ENCODE measurements at regions not wholly inside any gene's neighbourhood (a gene's known extent, or its start where the extent isn't known, plus 50 kb on each side); places are given as distances from the start of the nearest gene placed in this dataset.

GRCh38 chr16:13322336-13322735 lies 420.9 kb downstream of the SHISA9 start:
- TF ChIP-seq CTCF (IDR thresholded peaks at IDR 0.05; ENCODE audit: low read depth, low read length, missing control alignments), result no peak
- DNase-seq (ENCODE audit: low read depth), result no peak
- no peak overlapping the region for H3K4me3 ChIP-seq (ENCODE audit: low read depth, low read length)
- in situ Hi-C loops (cut with HindIII; ENCODE audit: low sequenced_read_pairs), result no loop called here

GRCh38 chr16:13324851-13325250 lies 423.5 kb downstream of the SHISA9 start:
- no peak overlapping the region for H3K4me3 ChIP-seq (ENCODE audit: low read depth, low read length)
- TF ChIP-seq CTCF (IDR thresholded peaks at IDR 0.05; ENCODE audit: low read depth, low read length, missing control alignments), result no peak
- DNase-seq (ENCODE audit: low read depth), result no peak
- in situ Hi-C loops (cut with HindIII; ENCODE audit: low sequenced_read_pairs), result no loop called here

GRCh38 chr16:13325396-13325795 lies 424.0 kb downstream of the SHISA9 start:
- H3K4me3 ChIP-seq (ENCODE audit: low read depth, low read length), result no peak overlapping the region
- DNase-seq (ENCODE audit: low read depth), result no peak
- in situ Hi-C loops (cut with HindIII; ENCODE audit: low sequenced_read_pairs), result no loop called here
- TF ChIP-seq CTCF (IDR thresholded peaks at IDR 0.05; ENCODE audit: low read depth, low read length, missing control alignments), result no peak

- no peak overlapping the region for H3K4me3 ChIP-seq (ENCODE audit: low read depth, low read length)
- DNase-seq (ENCODE audit: low read depth), result no peak
- in situ Hi-C loops (cut with HindIII; ENCODE audit: low sequenced_read_pairs), result no loop called here
- TF ChIP-seq CTCF (IDR thresholded peaks at IDR 0.05; ENCODE audit: low read depth, low read length, missing control alignments), result peak; percentile 19
Observed at GRCh38 chr16:13331918-13332317, 430.5 kb downstream of the SHISA9 start.

- no peak for TF ChIP-seq CTCF (IDR thresholded peaks at IDR 0.05; ENCODE audit: low read depth, low read length, missing control alignments)
- DNase-seq (ENCODE audit: low read depth), result no peak
- in situ Hi-C loops (cut with HindIII; ENCODE audit: low sequenced_read_pairs), result no loop called here
Observed at GRCh38 chr16:13332713-13333255, 431.4 kb downstream of the SHISA9 start.

GRCh38 chr16:13333336-13333735 lies 431.9 kb downstream of the SHISA9 start:
- no peak for TF ChIP-seq CTCF (IDR thresholded peaks at IDR 0.05; ENCODE audit: low read depth, low read length, missing control alignments)
- H3K4me3 ChIP-seq (ENCODE audit: low read depth, low read length), result no peak overlapping the region
- DNase-seq (ENCODE audit: low read depth), result no peak
- in situ Hi-C loops (cut with HindIII; ENCODE audit: low sequenced_read_pairs), result no loop called here

More at GRCh38 chr16:13332713-13333255, 431.4 kb downstream of the SHISA9 start:
- H3K4me3 ChIP-seq (ENCODE audit: low read depth, low read length), result no peak overlapping the region
